ENCODE measurements at regions not wholly inside any gene's neighbourhood (a gene's known extent, or its start where the extent isn't known, plus 50 kb on each side); places are given as distances from the start of the nearest gene placed in this dataset.

- POLR2A ChIA-PET = no interaction called here
Observed at GRCh38 chr6:21887231-21888185, 294.0 kb downstream of the SOX4 start.

GRCh38 chr6:21891080-21891479, 297.5 kb downstream of the SOX4 start:
- DNase-seq (ENCODE audit: low read depth) = no peak
- no peak overlapping the region for H3K4me3 ChIP-seq (ENCODE audit: low read depth, low read length)
- ChIA-PET CTCF (no interaction called here), POLR2A (no interaction called here)
- TF ChIP-seq CTCF (IDR thresholded peaks at IDR 0.05; ENCODE audit: insufficient read depth, low read depth, low read length) = no peak
- no peaks in the 10 kb centered on the region for H3K27me3 ChIP-seq (ENCODE audit: control insufficient read depth, insufficient read depth, low read length)
- H3K36me3 ChIP-seq (ENCODE audit: control insufficient read depth, insufficient read depth, low read length) = no peaks in the 10 kb centered on the region

More at GRCh38 chr6:21887231-21888185, 294.0 kb downstream of the SOX4 start:
- TF ChIP-seq CTCF (IDR thresholded peaks at IDR 0.05; ENCODE audit: insufficient read depth, low read depth, low read length) = no peak
- no peaks in the 10 kb centered on the region for H3K27me3 ChIP-seq (ENCODE audit: control insufficient read depth, insufficient read depth, low read length)
- peak; percentile 11 for DNase-seq (ENCODE audit: low read depth)
- CTCF ChIA-PET = interaction anchor here (1.3 to 1.4 kb wide), 2 partner anchors 25 to 291 kb away, joined by 3 to 5 read pairs; no protein-coding TSS in a partner anchor
- no peak overlapping the region for H3K4me3 ChIP-seq (ENCODE audit: low read depth, low read length)
- H3K36me3 ChIP-seq (ENCODE audit: control insufficient read depth, insufficient read depth, low read length) = no peaks in the 10 kb centered on the region

- ChIA-PET CTCF (interaction anchor here (0.9 kb wide), 1 partner anchor 37 kb away, joined by 3 read pairs; no protein-coding TSS in a partner anchor), POLR2A (no interaction called here)
- H3K27me3 ChIP-seq (ENCODE audit: control insufficient read depth, insufficient read depth, low read length) = no peaks in the 10 kb centered on the region
- H3K36me3 ChIP-seq (ENCODE audit: control insufficient read depth, insufficient read depth, low read length) = no peaks in the 10 kb centered on the region
- no peak for DNase-seq (ENCODE audit: low read depth)
- H3K4me3 ChIP-seq (ENCODE audit: low read depth, low read length) = no peak overlapping the region
- no peak for TF ChIP-seq CTCF (IDR thresholded peaks at IDR 0.05; ENCODE audit: insufficient read depth, low read depth, low read length)
Observed at GRCh38 chr6:21893793-21894192, 300.2 kb downstream of the SOX4 start.

- DNase-seq (ENCODE audit: low read depth) = no peak
- CTCF ChIA-PET = no interaction called here
- H3K4me3 ChIP-seq (ENCODE audit: low read depth, low read length) = no peak overlapping the region
- no peak for TF ChIP-seq CTCF (IDR thresholded peaks at IDR 0.05; ENCODE audit: insufficient read depth, low read depth, low read length)
- POLR2A ChIA-PET = no interaction called here
- no peaks in the 10 kb centered on the region for H3K36me3 ChIP-seq (ENCODE audit: control insufficient read depth, insufficient read depth, low read length)
- H3K27me3 ChIP-seq (ENCODE audit: control insufficient read depth, insufficient read depth, low read length) = no peaks in the 10 kb centered on the region
Observed at GRCh38 chr6:21895555-21895954, 302.0 kb downstream of the SOX4 start.

- ChIA-PET CTCF (interaction anchor here (1.8 kb wide), 1 partner anchor 302 kb away, joined by 4 read pairs; no protein-coding TSS in a partner anchor), POLR2A (no interaction called here)
- H3K4me3 ChIP-seq (ENCODE audit: low read depth, low read length) = no peak overlapping the region
- no peaks in the 10 kb centered on the region for H3K27me3 ChIP-seq (ENCODE audit: control insufficient read depth, insufficient read depth, low read length)
- H3K36me3 ChIP-seq (ENCODE audit: control insufficient read depth, insufficient read depth, low read length) = no peaks in the 10 kb centered on the region
- no peak for DNase-seq (ENCODE audit: low read depth)
- no peak for TF ChIP-seq CTCF (IDR thresholded peaks at IDR 0.05; ENCODE audit: insufficient read depth, low read depth, low read length)
Observed at GRCh38 chr6:21898107-21898796, 304.7 kb downstream of the SOX4 start.
